HG02763 (cell line): ENCODE measurements at regions not wholly inside any gene's neighbourhood (a gene's known extent, or its start where the extent isn't known, plus 50 kb on each side); places are given as distances from the start of the nearest gene placed in this dataset.
"Not testable (repeated sequence)": the region's sequence is repeated elsewhere in the genome, so short reads cannot be mapped to it uniquely, and the experiment has no call there.

ENCODE experiments used
- ATAC-seq: cut with Tn5 transposase; IDR thresholded peaks from one replicate; pipeline ENCODE4 v1.9.1; 2021; ENCODE audit warnings: mild to moderate bottlenecking, moderate library complexity; ENCODE audit not compliant: unreplicated experiment

DNA sequence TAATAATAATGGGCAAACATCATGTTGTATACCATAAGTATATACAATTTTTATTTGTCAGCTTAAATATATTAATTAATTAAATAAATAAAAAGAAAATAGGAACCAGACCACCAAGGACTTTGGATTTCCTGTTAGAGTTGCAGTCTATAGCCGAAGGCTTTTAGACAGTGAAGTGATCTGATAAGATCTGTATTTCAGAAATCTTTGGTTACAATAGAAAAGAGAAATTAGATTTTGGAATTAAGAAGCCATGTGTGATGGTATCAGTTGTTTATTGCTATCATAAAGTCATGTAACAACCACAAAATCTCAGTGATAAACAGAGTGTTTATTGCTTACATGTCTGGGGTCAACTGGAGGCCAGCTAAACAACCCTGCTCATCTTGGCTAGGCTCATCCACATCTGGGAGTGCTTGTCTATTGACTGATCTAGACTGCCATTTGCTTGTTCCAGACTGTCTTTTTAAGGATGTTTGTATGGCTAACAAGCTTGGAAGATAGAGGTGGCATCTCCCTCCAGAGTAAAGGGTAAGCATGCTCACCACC is 142.1 kb upstream of the USP9X start:
- no peak for ATAC-seq

DNA sequence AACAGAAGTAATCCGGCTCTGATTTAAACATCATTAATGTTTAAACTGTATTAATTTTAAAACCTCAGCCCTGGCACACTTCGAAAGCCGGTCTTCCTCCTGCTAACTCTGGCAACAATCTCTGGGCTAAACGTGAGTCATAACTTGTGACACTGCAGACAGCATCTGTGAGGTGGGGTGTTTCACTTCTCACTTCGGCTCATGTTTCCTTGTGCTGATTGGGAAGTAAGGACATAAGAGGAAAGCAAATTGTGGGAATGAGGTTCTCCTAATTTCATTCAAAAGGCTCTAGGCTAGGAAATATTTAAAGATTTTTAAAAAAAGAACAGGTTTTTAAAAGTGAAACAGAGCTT is 139.9 kb upstream of the USP9X start:
- ATAC-seq: no peak

DNA sequence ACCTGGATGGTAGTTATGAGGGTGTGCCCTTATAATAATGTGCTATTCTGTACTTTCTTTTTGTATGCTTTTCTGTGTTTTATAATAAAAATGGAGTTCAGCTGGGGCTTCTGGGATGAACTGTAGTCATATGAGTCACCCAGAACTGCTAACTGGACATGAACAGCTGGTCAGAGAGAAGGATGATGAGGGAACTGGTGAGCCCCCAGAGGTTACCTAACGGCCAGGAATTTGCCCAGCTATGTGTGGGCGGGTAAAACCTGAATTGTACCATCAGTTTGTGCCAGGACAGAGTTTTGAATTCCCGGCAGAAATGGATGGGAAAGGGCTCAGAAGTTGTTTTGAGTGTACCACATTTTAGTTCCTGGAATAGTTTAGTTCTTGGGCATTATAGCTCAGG is 138.0 kb upstream of the USP9X start:
- ATAC-seq: no peak

DNA sequence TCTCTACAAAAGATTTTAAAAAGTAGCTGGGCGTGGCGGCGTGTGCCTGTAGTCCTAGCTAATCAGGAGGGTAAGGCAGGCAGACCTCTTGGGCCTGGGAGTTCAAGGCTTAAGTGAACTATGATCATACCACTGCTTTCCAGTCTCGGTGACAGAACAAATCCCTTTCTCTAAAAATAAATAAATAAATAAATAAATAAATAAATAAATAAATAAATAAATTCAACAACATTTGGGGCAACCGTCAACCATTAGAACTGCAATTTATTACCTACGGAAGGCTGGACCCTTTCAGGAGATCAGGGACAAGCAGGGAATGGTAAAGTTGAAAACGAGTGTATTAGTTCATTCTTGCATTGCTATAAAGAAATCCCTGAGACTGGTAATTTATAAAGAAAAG is 136.2 kb upstream of the USP9X start:
- no peak for ATAC-seq

DNA sequence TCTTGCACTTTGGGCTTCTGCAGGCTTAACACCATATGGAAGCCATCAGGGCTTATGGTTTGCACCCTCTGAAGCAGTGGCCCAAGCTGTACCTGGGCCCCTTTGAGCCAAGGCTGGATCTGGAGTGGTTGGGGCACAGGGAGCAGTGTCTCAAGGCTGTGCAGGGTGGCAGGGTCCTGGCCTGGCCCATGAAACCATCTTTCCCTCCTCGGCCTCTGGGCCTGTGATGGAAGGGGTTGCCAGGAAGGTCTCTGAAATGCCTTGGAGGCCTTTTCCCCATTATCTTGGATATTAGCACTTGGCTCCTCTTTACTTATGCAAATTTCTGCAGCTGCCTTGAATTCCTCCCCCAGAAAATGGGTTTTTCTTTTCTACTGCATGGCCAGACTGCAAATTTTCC is 134.7 kb upstream of the USP9X start:
- ATAC-seq: no peak

DNA sequence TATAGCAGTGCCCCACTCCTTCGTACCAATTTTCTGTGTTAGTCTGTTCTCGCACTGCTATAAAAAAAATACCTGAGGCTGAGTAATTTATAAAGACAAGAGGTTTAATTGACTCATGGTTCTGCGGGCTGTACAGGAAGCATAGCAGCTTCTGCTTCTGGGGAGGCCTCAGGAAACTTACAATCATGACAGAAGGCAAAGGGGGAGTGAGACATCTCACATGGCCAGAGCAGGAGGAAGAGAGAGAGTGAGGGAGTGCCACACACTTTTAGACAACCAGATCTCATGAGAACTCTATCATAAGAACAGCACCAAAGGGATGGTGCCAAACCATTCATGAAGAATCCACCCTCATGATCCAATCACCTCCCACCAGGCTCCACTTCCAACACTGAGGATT is 133.8 kb upstream of the USP9X start:
- ATAC-seq: not testable (repeated sequence)

DNA sequence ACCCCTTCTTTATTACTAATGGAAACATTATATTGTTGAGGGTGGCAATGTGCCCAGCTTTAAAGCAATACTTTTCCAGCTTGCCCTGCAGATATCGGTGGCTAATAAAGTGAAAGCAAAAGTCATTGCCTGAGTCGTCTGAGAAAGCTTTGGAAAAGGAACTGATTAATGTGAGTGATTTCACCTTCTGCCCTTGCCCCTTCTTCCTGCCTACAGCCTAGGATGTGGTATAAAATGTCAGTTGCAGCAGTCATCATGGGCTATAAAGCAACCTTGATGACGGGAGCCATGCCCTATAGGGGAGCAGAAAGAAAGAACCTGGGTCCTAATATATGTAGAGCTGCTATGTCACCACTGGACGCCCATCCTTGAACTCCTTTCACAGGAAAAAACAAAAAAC is 132.4 kb upstream of the USP9X start:
- ATAC-seq: no peak

DNA sequence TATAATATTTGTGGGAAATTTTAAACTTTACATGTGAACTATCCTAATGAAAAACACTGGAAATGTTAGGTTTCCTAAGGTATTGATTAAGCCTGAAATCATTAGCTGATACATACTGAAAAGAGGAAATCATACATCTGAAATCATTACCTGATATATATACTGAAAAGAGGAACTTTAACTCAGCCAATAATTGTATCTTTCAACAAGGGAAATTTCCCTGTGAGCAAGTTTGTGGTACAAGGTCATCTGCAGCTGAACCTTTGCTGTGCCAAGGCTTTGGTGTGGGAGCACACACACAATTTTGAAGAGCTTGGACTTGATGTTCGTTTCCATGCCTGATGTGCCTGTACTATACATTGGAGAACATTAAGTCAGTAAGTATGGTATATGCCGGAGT is 131.9 kb upstream of the USP9X start:
- no peak for ATAC-seq

DNA sequence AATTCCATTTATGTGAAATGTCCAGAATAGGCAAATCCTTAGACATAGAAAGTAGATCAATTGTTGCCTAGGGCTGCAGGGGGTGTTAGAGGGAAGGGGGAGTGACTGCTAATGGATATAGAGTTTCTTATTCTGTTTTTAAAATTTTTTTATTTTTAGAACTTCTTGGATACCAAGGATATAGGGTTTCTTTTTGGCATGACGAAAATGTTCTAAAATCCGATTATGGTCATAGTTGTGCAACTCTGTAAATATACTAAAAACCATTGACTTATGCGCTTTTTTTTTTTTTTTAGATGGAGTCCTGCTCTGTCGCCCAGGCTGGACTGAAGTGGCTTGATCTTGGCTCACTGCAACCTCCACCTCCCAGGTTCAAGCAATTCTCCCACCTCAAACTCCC is 125.2 kb upstream of the USP9X start:
- no peak for ATAC-seq

DNA sequence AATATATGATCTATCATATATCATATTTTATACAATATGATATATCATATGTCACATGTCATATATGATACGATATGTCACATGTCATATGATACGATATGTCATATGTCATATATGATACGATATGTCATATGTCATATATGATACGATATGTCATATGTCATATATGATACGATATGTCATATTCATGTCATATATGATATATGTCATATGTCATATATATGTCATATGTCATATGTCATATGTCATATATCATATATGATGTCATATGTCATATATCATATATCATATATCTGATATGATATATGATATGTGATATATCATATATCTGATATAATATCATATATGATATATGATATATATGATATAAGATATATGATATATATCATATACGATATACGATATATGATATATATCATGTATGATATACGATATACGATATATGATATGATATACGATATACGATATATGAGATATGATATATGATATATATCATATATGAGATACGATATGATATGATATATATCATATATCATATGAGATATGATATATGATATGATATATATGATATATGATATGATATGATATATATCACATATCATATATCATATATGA is 122.3 kb upstream of the USP9X start:
- ATAC-seq: no peak

DNA sequence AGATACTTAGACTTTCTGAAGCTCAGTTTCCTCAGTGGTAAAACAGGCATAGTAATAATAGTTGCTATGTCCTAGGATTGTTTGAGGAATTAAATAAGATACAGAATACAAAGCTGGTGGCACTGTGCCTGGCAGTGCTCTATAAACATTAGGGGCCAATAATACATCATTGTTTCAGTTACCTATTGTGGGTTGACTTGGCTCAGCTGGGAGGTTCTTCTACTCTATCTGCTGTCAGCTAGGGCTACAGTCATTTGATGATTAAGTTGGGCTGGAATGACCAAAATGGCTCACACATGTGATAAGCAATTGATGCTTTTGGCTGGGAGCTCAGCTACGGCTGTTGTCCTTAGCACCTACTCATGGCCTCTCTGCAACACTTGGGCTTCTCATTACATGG is 121.2 kb upstream of the USP9X start:
- ATAC-seq: no peak

DNA sequence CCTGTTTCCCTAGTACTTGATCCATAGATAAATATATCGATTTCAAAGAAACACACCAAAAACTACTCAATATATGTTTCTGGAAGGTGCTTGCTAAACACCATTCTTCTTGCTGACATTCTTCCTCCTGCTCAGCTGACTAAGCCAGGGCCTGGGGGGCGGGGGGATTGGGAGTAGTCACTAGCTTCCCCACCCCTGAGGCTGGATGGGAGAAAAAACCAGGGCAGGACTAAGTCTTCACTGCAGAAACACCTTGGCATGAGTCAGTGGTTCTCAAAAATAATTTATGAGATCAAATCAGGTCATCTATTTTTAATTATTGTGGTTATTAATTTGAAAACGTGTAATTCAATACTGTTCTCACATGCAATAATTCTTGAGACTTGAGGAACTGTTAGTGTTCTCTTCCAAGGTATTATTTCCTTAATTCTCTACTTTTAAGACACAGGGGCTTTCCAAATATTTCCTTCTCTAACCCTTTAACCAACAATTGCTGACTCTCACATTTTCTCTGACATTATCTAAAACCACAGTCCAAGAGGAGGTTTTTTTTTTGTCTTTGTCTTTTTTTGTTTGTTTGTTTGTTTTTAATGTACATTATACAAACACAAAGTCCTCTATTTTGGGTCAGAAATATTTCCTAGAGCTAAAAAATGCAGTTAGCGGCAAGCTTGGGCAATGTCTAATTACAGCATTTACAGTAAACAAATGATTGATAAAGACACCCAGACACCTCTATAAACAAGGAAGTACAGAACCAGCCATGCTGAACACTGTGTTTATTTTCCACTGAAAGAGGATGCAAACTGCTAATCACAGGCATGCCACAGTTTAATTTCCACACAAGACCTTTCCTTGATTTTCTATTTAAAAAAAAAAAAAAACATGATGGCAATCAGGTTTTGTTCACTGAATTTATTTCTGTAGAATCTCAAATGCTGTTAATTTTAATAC is 120.3 kb upstream of the USP9X start:
- no peak for ATAC-seq

DNA sequence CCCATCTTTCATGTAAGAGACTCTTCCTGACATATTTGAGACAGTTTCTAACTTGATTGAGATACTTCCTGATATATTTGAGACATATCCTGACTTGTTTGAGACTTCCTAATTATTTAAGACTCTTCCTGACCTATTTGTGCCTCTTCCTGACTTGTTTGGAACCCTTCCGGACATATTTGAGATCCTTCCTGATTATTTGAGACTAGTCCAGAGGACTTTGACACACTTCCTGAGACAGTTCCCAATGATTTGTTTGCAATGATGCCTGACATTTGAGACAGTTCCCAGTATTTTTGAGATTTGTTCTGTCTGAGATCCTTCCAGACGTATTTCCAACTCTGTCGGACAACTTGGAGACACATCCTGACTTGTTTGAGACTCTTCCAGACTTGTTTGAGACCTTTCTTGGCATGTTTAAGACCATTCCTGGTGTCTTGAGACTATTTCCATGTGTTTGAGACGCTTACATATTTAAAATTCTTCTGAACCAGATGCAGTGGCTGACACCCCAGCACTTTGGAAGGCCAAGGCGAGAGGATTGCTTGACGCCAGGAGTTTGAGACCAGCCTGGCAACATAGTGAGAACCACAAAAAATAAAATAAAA is 118.9 kb upstream of the USP9X start:
- ATAC-seq: no peak

DNA sequence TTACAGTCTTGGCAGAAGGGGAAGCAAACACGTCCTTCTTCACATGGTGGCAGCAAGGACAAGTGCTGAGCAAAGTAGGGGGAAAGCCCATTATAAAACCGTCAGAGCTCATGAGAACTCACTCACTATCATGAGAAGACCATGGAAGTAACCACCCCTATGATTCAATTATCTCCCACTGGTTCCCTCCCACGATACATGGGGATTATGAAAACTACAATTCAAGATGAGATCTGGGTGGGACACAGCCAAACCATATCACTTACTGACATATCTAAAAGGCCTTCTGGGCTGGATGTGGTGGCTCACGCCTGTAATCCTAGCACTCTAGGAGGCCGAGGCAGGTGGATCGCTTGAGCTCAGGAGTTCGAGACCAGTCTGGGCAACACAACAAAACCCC is 117.1 kb upstream of the USP9X start:
- ATAC-seq: no peak

DNA sequence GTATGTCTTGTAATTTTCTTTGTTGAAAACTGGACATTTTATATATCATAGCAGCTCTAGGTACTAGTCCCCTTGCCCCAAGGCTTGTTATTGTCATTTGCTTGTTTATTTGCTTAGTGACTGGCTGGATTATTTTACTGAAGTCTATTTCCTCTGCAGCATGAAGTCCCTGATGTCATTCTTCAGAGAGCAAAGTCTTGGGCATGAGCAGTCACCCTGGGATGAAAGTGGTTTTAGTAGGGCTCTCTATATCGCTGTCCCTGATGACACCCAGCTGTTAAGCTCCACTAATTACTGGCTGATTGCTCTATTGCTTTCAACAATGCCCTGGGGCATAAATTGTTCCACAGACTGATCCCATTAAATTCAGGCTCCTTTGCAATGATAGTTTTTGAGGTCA is 113.5 kb upstream of the USP9X start:
- no peak for ATAC-seq

DNA sequence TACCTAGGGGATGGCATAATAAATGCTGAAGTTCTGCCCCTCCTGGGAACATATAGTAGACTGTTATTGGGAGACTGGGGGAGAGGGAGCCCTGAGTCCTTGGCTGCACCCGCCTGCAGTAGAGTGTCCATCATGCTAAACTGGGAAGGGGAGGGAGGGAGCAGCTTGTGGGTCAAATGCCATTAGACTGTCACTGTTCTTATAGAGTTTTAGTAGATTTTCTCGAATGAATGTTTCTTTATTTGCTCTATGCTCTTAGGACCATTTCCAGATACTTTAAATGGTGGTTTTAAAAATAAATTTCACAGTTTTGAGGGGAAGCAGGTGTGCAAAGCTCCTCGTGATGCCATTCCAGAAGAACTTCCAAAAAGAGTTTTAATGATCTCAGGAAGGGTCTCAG is 111.6 kb upstream of the USP9X start:
- ATAC-seq: no peak

DNA sequence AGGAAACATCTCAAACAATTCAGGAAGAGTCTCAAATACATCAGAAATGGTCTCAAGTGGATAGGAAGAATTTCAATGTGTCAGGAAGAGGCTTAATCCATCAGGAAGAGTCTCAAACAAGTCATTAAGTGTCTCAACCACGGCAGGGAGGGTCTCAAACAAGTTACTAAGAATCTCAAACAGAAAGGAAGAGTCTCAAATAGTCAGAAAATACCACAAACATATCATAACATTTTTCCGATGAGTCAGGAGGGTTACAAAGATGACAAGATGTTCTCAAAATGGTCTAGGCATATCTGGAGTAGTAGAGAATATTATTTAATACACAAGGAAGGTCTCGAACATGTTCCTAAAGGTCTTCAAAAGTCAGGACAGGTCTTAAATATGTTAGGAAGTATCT is 109.3 kb upstream of the USP9X start:
- no peak for ATAC-seq

DNA sequence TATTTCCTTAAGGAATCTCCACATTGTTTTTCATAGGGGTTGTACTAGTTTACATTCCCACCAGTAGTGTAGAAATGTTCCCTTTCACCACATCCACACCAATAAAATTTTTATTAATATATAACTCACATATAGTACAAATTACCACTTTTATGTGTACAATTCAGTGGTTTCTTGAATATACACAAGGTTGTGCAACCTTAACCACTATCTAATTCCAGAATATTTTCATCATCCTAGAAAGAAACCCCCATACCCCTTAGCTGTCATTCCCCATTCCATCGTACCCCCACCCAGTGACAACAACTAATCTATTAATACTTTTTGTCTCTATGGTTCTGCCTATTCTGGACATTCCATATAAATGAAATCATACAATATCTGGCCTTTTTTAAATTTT is 108.3 kb upstream of the USP9X start:
- ATAC-seq: no peak

DNA sequence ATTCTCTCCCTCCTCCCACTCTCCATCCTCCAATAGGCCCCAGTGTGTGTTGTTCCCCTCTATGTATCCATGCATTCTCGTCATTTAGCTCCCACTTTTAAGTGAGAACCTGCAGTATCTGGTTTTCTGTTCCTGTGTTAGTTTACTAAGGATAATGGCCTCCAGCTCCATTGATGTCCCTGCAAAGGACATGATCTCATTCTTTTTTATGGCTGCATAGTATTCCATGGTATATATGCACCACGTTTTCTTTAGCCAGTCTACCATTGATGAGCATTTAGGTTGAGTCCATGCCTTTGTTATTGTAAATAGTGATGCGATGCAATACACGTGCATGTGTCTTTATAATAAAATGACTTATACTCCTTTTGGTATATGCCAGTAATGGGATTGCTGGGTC is 100.3 kb upstream of the USP9X start:
- ATAC-seq: no peak

DNA sequence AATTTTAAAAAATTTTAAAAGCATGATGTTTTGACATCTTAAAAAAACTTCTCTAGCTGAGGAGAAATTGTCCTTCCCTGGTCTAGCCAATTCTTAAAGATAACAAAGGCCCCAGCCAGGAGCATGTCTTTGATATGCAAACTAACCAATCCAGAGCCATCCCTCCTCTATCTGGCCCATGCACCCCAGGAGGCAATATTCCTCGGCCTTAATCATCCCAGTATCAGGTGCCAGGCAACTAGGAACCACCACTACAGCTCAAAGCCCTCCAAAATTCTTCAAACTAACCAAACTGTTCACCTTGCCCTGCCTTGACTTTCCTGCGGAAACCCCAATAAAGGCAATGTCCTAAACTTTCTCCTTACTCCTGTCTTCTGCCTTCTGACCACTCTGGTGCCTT is 97.8 kb upstream of the USP9X start:
- ATAC-seq: no peak

DNA sequence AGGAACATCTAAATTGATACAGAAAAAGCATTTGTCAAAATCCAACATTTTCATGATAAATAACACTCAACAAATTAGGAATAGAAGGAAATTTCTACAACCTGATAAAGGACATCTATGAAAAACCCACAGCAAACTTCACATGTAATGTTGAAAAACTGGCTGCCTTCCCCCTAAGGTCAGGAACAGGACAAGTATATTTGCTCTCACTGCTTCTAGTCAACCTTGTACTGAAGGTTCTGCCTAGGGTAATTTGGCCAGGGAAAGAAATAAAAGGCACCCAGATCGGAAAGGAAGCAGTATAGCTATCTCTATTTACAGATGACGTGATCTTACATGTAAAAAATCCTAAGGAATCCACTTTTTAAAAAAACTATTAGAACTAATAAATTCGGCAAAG is 97.1 kb upstream of the USP9X start:
- no peak for ATAC-seq

DNA sequence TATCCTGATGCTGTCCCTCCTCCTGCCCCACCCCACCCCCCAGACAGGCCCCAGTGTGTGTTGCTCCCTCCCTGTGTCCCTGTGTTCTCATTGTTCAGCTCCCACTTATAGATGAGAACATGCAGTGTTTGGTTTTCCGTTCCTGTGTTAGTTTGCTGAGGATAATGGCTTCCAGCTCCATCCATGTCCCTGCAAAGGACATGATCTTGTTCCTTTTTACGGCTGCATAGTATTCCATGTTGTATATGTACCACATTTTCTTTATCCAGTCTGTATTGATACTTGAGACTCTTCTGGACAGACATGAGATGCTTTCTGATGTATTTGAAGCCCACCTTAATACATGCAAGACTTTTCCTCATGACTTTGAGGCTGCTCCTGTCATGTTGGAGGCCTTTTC is 91.8 kb upstream of the USP9X start:
- ATAC-seq: not testable (repeated sequence)
